Panc1 (cell line): ENCODE measurements at regions not wholly inside any gene's neighbourhood (a gene's known extent, or its start where the extent isn't known, plus 50 kb on each side); places are given as distances from the start of the nearest gene placed in this dataset.

Experiments used
- ATAC-seq: fragments of 200-7000 bp; cut with Tn5 transposase; 2 replicates; pipeline ENCODE4 v1.9.1; 2020; ENCODE audit warnings: mild to moderate bottlenecking, moderate library complexity
- BruUV-seq: library from RNA; stranded (reverse); fragments of 400-500 nt; replicated peaks from 2 replicates; lab custom pipeline; 2021; lab: Mats Ljungman, UMichigan
- CTCF ChIA-PET: fragments of 300-600 bp; sonication (Branson Sonifier 250); formaldehyde crosslinking; loops from one replicate; lab custom pipeline; 2022; ENCODE audit warnings: antibody characterized with exemption; lab: Charles Lee
- POLR2A ChIA-PET: fragments of 300-600 bp; sonication (Branson Sonifier 250); formaldehyde crosslinking; loops from one replicate; lab custom pipeline; 2022; ENCODE audit warnings: antibody characterized with exemption; lab: Charles Lee
- DNase-seq: peaks from one replicate; pipeline ENCODE4 v3.0.0-alpha.2; 2010; ENCODE audit warnings: low read depth, low spot score
- H3K27ac ChIP-seq: 2 replicates; pipeline ENCODE4 v1.5.1; 2011; ENCODE audit warnings: mild to moderate bottlenecking, low read length, inconsistent platforms
- H3K27me3 ChIP-seq: fragments of 200-500 bp; sonication (Bioruptor generic); 2 replicates; pipeline ENCODE4 v1.6.0; 2014; ENCODE audit warnings: low read length, inconsistent platforms; ENCODE audit not compliant: control insufficient read depth, insufficient read depth
- H3K36me3 ChIP-seq: fragments of 200-500 bp; sonication (Bioruptor generic); 2 replicates; pipeline ENCODE4 v1.5.1; 2014; ENCODE audit warnings: inconsistent platforms, mild to moderate bottlenecking, low read length, moderate library complexity; ENCODE audit not compliant: control insufficient read depth, insufficient read depth
- H3K4me1 ChIP-seq: 2 replicates; pipeline ENCODE4 v1.5.1; 2011; ENCODE audit warnings: inconsistent platforms, mild to moderate bottlenecking, low read length, moderate library complexity; ENCODE audit not compliant: control insufficient read depth, insufficient read depth
- H3K4me3 ChIP-seq, 2 experiments: 2 replicates each; pipeline ENCODE4 v1.5.1; 2011 to 2012; ENCODE audit warnings: low read depth in 2 of 2, low read length in 2 of 2, mild to moderate bottlenecking in 2 of 2, inconsistent platforms in 1 of 2, moderate library complexity in 1 of 2
- H3K9me3 ChIP-seq: fragments of 200-500 bp; sonication (Bioruptor generic); 2 replicates; pipeline ENCODE4 v1.5.1; 2014; ENCODE audit warnings: low read depth, mild to moderate bottlenecking, inconsistent platforms, low read length, moderate library complexity; ENCODE audit not compliant: control insufficient read depth, insufficient read depth
- POLR2AphosphoS5 ChIP-seq: IDR thresholded peaks from 2 replicates; pipeline ENCODE4 v1.6.1; 2012; ENCODE audit warnings: mild to moderate bottlenecking, low read depth, low read length, moderate library complexity
- SIN3A ChIP-seq: IDR thresholded peaks from 2 replicates; pipeline ENCODE4 v1.6.1; 2012; ENCODE audit warnings: low read depth, mild to moderate bottlenecking, low read length, moderate library complexity, borderline replicate concordance; ENCODE audit not compliant: insufficient read depth
- TCF7L2 ChIP-seq: IDR thresholded peaks from 2 replicates; pipeline ENCODE4 v1.6.1; 2011; ENCODE audit warnings: mild to moderate bottlenecking, low read depth, low read length, inconsistent platforms
- in situ Hi-C: cut with HindIII; loops from 2 replicates; pipeline ENCODE4 v1.10.0; 2016; ENCODE audit warnings: low sequenced_read_pairs, low pct_unique_long_range_greater_than_20kb
- intact Hi-C: fragments of 100-400 bp; cut with micrococcal nuclease; formaldehyde crosslinking; loops from one replicate; pipeline ENCODE4 v1.10.0; 2022; ENCODE audit not compliant: unreplicated experiment
- TF ChIP-seq, protein P1 (sequence below), 2 experiments: IDR thresholded peaks; 2 replicates each; pipeline ENCODE4 v1.6.1; 2011 to 2012; ENCODE audit warnings: low read depth in 2 of 2, control low read depth in 1 of 2, low read length in 1 of 2, mild to moderate bottlenecking in 1 of 2, moderate library complexity in 1 of 2; ENCODE audit not compliant: insufficient read depth in 1 of 2
- TF ChIP-seq, protein P2 (sequence below): fragments of 450-650 bp; IDR thresholded peaks from 2 replicates; pipeline ENCODE4 v1.5.1; 2017; ENCODE audit warnings: mild to moderate bottlenecking

DNA sequence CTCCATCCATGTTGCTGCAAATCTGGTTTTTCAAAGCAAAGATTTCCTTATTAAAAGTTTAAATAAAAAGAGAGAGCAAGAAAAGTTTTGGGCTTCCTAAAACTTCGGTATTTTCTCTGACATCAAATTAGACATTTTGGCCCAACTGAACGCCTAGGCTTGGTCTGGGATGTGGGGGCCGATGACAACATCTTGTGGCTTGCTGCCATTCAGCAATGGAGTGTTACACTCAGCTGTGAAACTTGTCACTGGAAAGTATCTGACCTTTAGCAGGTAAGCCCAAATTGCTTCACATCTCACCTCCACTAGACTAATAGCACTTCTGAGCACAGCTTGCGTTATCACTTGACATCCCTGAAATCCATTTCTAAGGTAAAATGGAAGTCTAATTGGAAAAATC lies 320.6 kb downstream of the GATA3 start:
- H3K36me3 ChIP-seq, result no peaks in the 10 kb centered on the region
- in situ Hi-C loops (no loop called here), intact Hi-C loops (no loop called here)
- ATAC-seq (no peak), DNase-seq (no peak)
- no peaks in the 10 kb centered on the region for H3K9me3 ChIP-seq
- BruUV-seq, result no TSS peak
- ChIA-PET CTCF (interaction anchor here (0.7 kb wide), 1 partner anchor 580 kb away, joined by 4 read pairs; no protein-coding TSS in a partner anchor), POLR2A (interaction anchor here (0.6 kb wide), 1 partner anchor 748 kb away, joined by 8 read pairs; no protein-coding TSS in a partner anchor)
- no peak overlapping the region for H3K27ac ChIP-seq
- TF ChIP-seq, protein P1, sequence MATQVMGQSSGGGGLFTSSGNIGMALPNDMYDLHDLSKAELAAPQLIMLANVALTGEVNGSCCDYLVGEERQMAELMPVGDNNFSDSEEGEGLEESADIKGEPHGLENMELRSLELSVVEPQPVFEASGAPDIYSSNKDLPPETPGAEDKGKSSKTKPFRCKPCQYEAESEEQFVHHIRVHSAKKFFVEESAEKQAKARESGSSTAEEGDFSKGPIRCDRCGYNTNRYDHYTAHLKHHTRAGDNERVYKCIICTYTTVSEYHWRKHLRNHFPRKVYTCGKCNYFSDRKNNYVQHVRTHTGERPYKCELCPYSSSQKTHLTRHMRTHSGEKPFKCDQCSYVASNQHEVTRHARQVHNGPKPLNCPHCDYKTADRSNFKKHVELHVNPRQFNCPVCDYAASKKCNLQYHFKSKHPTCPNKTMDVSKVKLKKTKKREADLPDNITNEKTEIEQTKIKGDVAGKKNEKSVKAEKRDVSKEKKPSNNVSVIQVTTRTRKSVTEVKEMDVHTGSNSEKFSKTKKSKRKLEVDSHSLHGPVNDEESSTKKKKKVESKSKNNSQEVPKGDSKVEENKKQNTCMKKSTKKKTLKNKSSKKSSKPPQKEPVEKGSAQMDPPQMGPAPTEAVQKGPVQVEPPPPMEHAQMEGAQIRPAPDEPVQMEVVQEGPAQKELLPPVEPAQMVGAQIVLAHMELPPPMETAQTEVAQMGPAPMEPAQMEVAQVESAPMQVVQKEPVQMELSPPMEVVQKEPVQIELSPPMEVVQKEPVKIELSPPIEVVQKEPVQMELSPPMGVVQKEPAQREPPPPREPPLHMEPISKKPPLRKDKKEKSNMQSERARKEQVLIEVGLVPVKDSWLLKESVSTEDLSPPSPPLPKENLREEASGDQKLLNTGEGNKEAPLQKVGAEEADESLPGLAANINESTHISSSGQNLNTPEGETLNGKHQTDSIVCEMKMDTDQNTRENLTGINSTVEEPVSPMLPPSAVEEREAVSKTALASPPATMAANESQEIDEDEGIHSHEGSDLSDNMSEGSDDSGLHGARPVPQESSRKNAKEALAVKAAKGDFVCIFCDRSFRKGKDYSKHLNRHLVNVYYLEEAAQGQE (IDR thresholded peaks at IDR 0.05; ENCODE audit: insufficient read depth in 1 of 2, low read depth in 2 of 2, low read length in 1 of 2), result no peak
- TF ChIP-seq POLR2AphosphoS5 (no peak), SIN3A (no peak), TCF7L2 (no peak)
- TF ChIP-seq, protein P2, sequence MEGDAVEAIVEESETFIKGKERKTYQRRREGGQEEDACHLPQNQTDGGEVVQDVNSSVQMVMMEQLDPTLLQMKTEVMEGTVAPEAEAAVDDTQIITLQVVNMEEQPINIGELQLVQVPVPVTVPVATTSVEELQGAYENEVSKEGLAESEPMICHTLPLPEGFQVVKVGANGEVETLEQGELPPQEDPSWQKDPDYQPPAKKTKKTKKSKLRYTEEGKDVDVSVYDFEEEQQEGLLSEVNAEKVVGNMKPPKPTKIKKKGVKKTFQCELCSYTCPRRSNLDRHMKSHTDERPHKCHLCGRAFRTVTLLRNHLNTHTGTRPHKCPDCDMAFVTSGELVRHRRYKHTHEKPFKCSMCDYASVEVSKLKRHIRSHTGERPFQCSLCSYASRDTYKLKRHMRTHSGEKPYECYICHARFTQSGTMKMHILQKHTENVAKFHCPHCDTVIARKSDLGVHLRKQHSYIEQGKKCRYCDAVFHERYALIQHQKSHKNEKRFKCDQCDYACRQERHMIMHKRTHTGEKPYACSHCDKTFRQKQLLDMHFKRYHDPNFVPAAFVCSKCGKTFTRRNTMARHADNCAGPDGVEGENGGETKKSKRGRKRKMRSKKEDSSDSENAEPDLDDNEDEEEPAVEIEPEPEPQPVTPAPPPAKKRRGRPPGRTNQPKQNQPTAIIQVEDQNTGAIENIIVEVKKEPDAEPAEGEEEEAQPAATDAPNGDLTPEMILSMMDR, result no peak
- no peaks in the 10 kb centered on the region for H3K27me3 ChIP-seq
- no peak overlapping the region for H3K4me3 ChIP-seq
- H3K4me1 ChIP-seq, result no peaks in the 10 kb centered on the region; the same call in 1 of the 2 replicates

DNA sequence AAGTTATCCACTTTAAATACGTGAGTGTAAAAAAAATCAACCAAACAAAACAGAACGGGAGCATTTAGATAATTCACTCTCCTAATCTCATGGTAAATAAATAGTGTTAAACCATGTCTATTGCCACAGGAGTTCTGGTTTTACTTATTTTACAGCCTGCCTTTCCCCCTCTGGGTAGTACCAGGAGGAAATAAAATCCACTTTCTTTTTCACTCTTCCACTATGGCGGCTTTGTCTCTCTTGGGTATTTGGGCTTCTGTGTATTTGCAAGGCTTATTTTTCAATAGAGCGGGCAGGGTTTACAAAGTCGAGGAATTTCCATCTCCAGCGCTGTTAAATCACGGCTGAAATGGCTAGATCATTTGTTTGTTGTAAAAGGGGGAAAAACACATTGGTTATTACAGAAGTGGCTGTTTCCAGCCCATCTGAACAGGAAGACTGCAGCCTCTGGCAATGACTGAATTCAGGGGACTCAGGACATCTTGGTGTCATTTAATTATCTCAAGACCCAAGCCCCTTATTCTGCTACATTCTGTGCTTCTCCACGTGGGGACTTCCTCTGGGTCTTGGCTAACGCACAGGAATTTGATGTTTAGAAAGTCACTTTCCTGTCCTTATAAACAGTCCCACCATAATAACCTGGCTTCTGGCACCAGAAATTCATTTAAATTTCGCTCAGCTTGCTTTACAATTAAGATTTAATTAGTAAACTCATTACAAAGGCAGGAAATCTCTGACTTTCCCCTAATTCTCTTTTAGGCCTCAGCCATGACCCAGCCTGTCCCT lies 323.9 kb downstream of the GATA3 start:
- no peak for TF ChIP-seq TCF7L2
- TF ChIP-seq, protein P1 (IDR thresholded peaks at IDR 0.05; ENCODE audit: insufficient read depth in 1 of 2, low read depth in 2 of 2, low read length in 1 of 2), result no peak
- no peak for TF ChIP-seq POLR2AphosphoS5
- no peak for TF ChIP-seq SIN3A
- TF ChIP-seq, protein P2, result no peak
- H3K27ac ChIP-seq, result no peak overlapping the region

More for the DNA sequence above, 323.9 kb downstream of the GATA3 start:
- intact Hi-C loops (no loop called here), in situ Hi-C loops (no loop called here)
- no peaks in the 10 kb centered on the region for H3K9me3 ChIP-seq
- no peaks in the 10 kb centered on the region for H3K27me3 ChIP-seq
- ATAC-seq, result no peak
- no peak for DNase-seq
- POLR2A ChIA-PET, result no interaction called here
- H3K36me3 ChIP-seq, result no peaks in the 10 kb centered on the region
- no peak overlapping the region for H3K4me3 ChIP-seq
- CTCF ChIA-PET, result no interaction called here
- no TSS peak for BruUV-seq
- no peaks in the 10 kb centered on the region; the same call in 1 of the 2 replicates for H3K4me1 ChIP-seq
